ENCODE measurements at regions not wholly inside any gene's neighbourhood (a gene's known extent, or its start where the extent isn't known, plus 50 kb on each side); places are given as distances from the start of the nearest gene placed in this dataset.

- TF ChIP-seq CTCF (conservative IDR thresholded peaks at IDR 0.05) (no peak), EZH2 (IDR thresholded peaks at IDR 0.05; ENCODE audit: low read depth) (no peak)
Observed at GRCh38 chr18:10316778-10317177, 137.7 kb upstream of the APCDD1 start.
